Left renal cortex interstitium (tissue), 4 donors: ENCODE measurements at regions not wholly inside any gene's neighbourhood (a gene's known extent, or its start where the extent isn't known, plus 50 kb on each side); places are given as distances from the start of the nearest gene placed in this dataset.

Source experiments
- DNase-seq, 4 donors: peaks; one replicate each; pipeline ENCODE4 v3.0.0-alpha.2; 2013; ENCODE audit warnings: low read depth in 4 of 4, low spot score in 2 of 4, missing footprints in 1 of 4

GRCh38 chrX:45760187-45760742, 559.6 kb upstream of the DIPK2B start:
- DNase-seq = no peak

- DNase-seq = no peak
Observed at GRCh38 chrX:45758738-45759397, 558.2 kb upstream of the DIPK2B start.

GRCh38 chrX:45758319-45758718, 557.6 kb upstream of the DIPK2B start:
- no peak for DNase-seq

GRCh38 chrX:45757272-45757671, 556.6 kb upstream of the DIPK2B start:
- no peak for DNase-seq

GRCh38 chrX:45756557-45756956, 555.9 kb upstream of the DIPK2B start:
- no peak for DNase-seq

GRCh38 chrX:45755703-45756102, 555.0 kb upstream of the DIPK2B start:
- no peak for DNase-seq

GRCh38 chrX:45751156-45751555, 550.5 kb upstream of the DIPK2B start:
- no peak for DNase-seq

GRCh38 chrX:45750639-45751038, 550.0 kb upstream of the DIPK2B start:
- no peak for DNase-seq

- DNase-seq = no peak
Observed at GRCh38 chrX:45749375-45749774, 548.7 kb upstream of the DIPK2B start.

- no peak for DNase-seq
Observed at GRCh38 chrX:45748369-45748774, 547.7 kb upstream of the DIPK2B start.

- no peak for DNase-seq
Observed at GRCh38 chrX:45747905-45748304, 547.2 kb upstream of the DIPK2B start.

- no peak for DNase-seq
Observed at GRCh38 chrX:45745479-45745878, 544.8 kb upstream of the DIPK2B start.

- no peak for DNase-seq
Observed at GRCh38 chrX:45743906-45744625, 543.4 kb upstream of the DIPK2B start.

- DNase-seq = no peak
Observed at GRCh38 chrX:45743081-45743533, 542.4 kb upstream of the DIPK2B start.

GRCh38 chrX:45740291-45740690, 539.6 kb upstream of the DIPK2B start:
- DNase-seq = no peak

- no peak for DNase-seq
Observed at GRCh38 chrX:45735571-45735970, 534.9 kb upstream of the DIPK2B start.

- DNase-seq = no peak
Observed at GRCh38 chrX:45731448-45731847, 530.8 kb upstream of the DIPK2B start.

GRCh38 chrX:45727761-45728160, 527.1 kb upstream of the DIPK2B start:
- DNase-seq = no peak

GRCh38 chrX:45722471-45722870, 521.8 kb upstream of the DIPK2B start:
- DNase-seq = no peak

GRCh38 chrX:45719751-45720501, 519.2 kb upstream of the DIPK2B start:
- no peak for DNase-seq

GRCh38 chrX:45718676-45719075, 518.0 kb upstream of the DIPK2B start:
- DNase-seq = no peak
